WI38 (cell line): ENCODE measurements at regions not wholly inside any gene's neighbourhood (a gene's known extent, or its start where the extent isn't known, plus 50 kb on each side); places are given as distances from the start of the nearest gene placed in this dataset.

Source experiments
- H3K4me3 ChIP-seq: 2 replicates; pipeline ENCODE4 v1.5.1; 2011; ENCODE audit warnings: low read depth, mild to moderate bottlenecking, control low read depth, low read length
- CTCF ChIP-seq: IDR thresholded peaks from 2 replicates; pipeline ENCODE4 v1.5.1; 2012; ENCODE audit warnings: low read depth, mild to moderate bottlenecking, control low read depth, low read length

GRCh38 chr18:71136487-71136886 is 847.6 kb downstream of the SOCS6 start:
- TF ChIP-seq CTCF: no peak
- no peak overlapping the region for H3K4me3 ChIP-seq

- no peak overlapping the region for H3K4me3 ChIP-seq
- TF ChIP-seq CTCF: no peak
These were observed 845.3 kb downstream of the SOCS6 start for GRCh38 chr18:71134122-71134521.

GRCh38 chr18:71131918-71132317 is 843.1 kb downstream of the SOCS6 start:
- H3K4me3 ChIP-seq: no peak overlapping the region
- no peak for TF ChIP-seq CTCF

- H3K4me3 ChIP-seq: no peak overlapping the region
These were observed 841.5 kb downstream of the SOCS6 start for GRCh38 chr18:71130351-71130750.

GRCh38 chr18:71125581-71125980 is 836.7 kb downstream of the SOCS6 start:
- H3K4me3 ChIP-seq: no peak overlapping the region
- no peak for TF ChIP-seq CTCF

More at GRCh38 chr18:71130351-71130750, 841.5 kb downstream of the SOCS6 start:
- no peak for TF ChIP-seq CTCF

- TF ChIP-seq CTCF: no peak
- H3K4me3 ChIP-seq: no peak overlapping the region
These were observed 827.7 kb downstream of the SOCS6 start for GRCh38 chr18:71116535-71116934.

- TF ChIP-seq CTCF: no peak
- H3K4me3 ChIP-seq: no peak overlapping the region
These were observed 826.4 kb downstream of the SOCS6 start for GRCh38 chr18:71115261-71115660.
